ENCODE measurements at regions not wholly inside any gene's neighbourhood (a gene's known extent, or its start where the extent isn't known, plus 50 kb on each side); places are given as distances from the start of the nearest gene placed in this dataset.

- Histone ChIP-seq H3K27ac (ENCODE audit: low read length) (no peak overlapping the region), H3K4me3 (ENCODE audit: low read depth in 2 of 2, low read length in 2 of 2) (no peak overlapping the region), H3K4me1 (ENCODE audit: control insufficient read depth, insufficient read depth, low read length) (no peaks in the 10 kb centered on the region), H3K36me3 (ENCODE audit: control insufficient read depth, insufficient read depth, low read length) (no peaks in the 10 kb centered on the region), H3K9me3 (ENCODE audit: control insufficient read depth, insufficient read depth, low read depth, low read length) (no peaks in the 10 kb centered on the region), H3K27me3 (ENCODE audit: control insufficient read depth, insufficient read depth, low read length) (no peaks in the 10 kb centered on the region)
- BruUV-seq (replicated peaks) = no TSS peak
- ATAC-seq (no peak), DNase-seq (ENCODE audit: low read depth, low spot score) (no peak)
- CTCF ChIA-PET = interaction anchor here (0.6 kb wide), 1 partner anchor 1091 kb away, joined by 3 read pairs; no protein-coding TSS in a partner anchor
- intact Hi-C loops (cut with micrococcal nuclease; ENCODE audit: unreplicated experiment) (loop anchor here (10.0 kb wide), 1 partner anchor 272 kb away; no protein-coding TSS in a partner anchor), in situ Hi-C loops (cut with HindIII; ENCODE audit: low pct_unique_long_range_greater_than_20kb, low sequenced_read_pairs) (no loop called here)
- TF ChIP-seq POLR2AphosphoS5 (IDR thresholded peaks at IDR 0.05; ENCODE audit: low read depth, low read length) (no peak), REST (IDR thresholded peaks at IDR 0.05; ENCODE audit: insufficient read depth in 1 of 2, low read depth in 2 of 2, low read length in 1 of 2) (no peak)
- POLR2A ChIA-PET = no interaction called here
These were observed 494.2 kb upstream of the THBS1 start for GRCh38 chr15:39086641-39087040.

- no peaks in the 10 kb centered on the region for H3K9me3 ChIP-seq (ENCODE audit: control insufficient read depth, insufficient read depth, low read depth, low read length)
- TF ChIP-seq REST (IDR thresholded peaks at IDR 0.05; ENCODE audit: insufficient read depth in 1 of 2, low read depth in 2 of 2, low read length in 1 of 2) = no peak
- no peak for TF ChIP-seq SIN3A (IDR thresholded peaks at IDR 0.05; ENCODE audit: borderline replicate concordance, insufficient read depth, low read depth, low read length)
- no peak for TF ChIP-seq POLR2AphosphoS5 (IDR thresholded peaks at IDR 0.05; ENCODE audit: low read depth, low read length)
- TF ChIP-seq TCF7L2 (IDR thresholded peaks at IDR 0.05; ENCODE audit: low read depth, low read length) = no peak
- TF ChIP-seq CTCF (IDR thresholded peaks at IDR 0.05) = no peak
- no peak for ATAC-seq
- H3K27me3 ChIP-seq (ENCODE audit: control insufficient read depth, insufficient read depth, low read length) = no peaks in the 10 kb centered on the region
- DNase-seq (ENCODE audit: low read depth, low spot score) = no peak
- ChIA-PET POLR2A (no interaction called here), CTCF (no interaction called here)
- H3K4me1 ChIP-seq (ENCODE audit: control insufficient read depth, insufficient read depth, low read length) = no peaks in the 10 kb centered on the region
- no peak overlapping the region for H3K27ac ChIP-seq (ENCODE audit: low read length)
- intact Hi-C loops (cut with micrococcal nuclease; ENCODE audit: unreplicated experiment) = loop anchor here (10.0 kb wide), 1 partner anchor 273 kb away; no protein-coding TSS in a partner anchor
- in situ Hi-C loops (cut with HindIII; ENCODE audit: low pct_unique_long_range_greater_than_20kb, low sequenced_read_pairs) = no loop called here
- H3K4me3 ChIP-seq (ENCODE audit: low read depth in 2 of 2, low read length in 2 of 2) = no peak overlapping the region
- H3K36me3 ChIP-seq (ENCODE audit: control insufficient read depth, insufficient read depth, low read length) = no peaks in the 10 kb centered on the region
- BruUV-seq (replicated peaks) = no TSS peak
These were observed 492.7 kb upstream of the THBS1 start for GRCh38 chr15:39088156-39088555.

Data from Panc1 (cell line).